ENCODE measurements at regions not wholly inside any gene's neighbourhood (a gene's known extent, or its start where the extent isn't known, plus 50 kb on each side); places are given as distances from the start of the nearest gene placed in this dataset.

GRCh38 chr2:234592541-234592940 is 95.7 kb upstream of the ARL4C start:
- no peak for DNase-seq

- DNase-seq, result no peak
Observed at GRCh38 chr2:234590076-234590475, 93.2 kb upstream of the ARL4C start.

DNA sequence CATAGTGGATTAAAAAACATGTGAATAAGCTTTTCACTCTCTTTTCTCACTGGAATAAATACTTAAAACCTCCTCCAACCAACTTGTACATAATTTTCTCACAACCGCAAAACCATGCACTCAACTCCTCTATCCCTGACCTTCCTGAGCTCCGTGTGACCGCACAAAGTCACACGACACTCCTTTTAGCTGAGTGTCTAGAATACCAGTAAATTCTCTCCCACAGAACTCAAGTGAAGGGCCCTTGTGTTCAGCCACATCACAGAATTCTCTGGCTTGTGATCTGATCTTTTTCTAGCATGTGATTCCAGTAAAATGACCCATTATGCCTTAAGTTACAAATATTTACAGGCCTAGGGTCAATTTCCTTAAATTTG is 91.2 kb upstream of the ARL4C start:
- no peak for DNase-seq

DNA sequence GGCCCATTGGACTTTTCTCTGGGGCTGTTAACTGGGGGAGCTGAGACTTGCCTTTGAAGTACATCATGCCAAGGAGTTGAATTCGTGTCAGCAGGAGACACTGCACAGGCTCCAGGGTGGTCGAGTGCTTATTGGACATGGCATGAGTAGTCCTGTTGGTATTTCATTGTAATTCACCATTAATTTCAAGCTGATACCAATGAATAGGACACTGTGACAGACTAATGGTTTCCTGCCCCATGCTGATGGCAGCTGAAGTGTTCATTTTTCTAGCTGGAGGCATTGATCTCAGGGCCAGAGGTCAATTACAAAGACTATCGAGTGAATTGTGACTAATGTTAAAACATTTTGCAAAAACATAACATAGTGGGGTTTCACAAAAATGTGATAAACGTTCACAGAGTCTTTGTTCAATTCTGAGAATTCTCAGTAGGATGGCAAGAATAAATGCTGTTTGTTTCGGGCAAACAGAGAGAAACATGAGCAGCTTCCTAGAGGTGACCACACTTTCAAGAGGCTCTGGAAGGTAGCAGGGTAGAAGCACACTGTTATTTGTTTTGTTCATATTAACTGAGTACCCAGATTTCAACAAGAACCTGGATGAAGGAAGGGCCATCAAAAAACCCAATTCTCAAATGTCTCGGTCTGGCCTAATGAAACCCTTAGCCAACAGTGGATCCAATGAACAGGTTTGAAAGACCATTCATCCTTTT is 90.6 kb upstream of the ARL4C start:
- DNase-seq, result no peak

GRCh38 chr2:234583331-234583730 is 86.5 kb upstream of the ARL4C start:
- DNase-seq, result no peak

DNA sequence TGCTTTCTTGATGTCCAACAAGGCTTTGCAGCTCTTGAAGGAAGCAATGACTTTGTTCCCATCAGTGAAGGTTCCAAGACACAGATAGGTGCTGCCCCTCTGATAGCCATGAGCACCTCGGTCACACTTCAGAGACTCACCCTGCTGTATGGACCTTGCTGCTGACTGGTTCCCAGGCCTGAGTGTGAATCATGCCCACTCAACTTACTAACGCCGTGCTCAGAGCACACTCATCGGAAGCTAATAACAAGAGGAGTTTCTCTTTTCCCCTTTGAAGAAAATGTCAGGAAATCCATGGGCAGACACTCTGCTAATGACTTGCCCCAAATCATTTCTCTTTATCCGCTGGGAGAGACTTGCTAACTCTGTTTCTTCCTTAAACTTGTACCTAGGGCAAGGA is 83.8 kb upstream of the ARL4C start:
- no peak for DNase-seq

DNA sequence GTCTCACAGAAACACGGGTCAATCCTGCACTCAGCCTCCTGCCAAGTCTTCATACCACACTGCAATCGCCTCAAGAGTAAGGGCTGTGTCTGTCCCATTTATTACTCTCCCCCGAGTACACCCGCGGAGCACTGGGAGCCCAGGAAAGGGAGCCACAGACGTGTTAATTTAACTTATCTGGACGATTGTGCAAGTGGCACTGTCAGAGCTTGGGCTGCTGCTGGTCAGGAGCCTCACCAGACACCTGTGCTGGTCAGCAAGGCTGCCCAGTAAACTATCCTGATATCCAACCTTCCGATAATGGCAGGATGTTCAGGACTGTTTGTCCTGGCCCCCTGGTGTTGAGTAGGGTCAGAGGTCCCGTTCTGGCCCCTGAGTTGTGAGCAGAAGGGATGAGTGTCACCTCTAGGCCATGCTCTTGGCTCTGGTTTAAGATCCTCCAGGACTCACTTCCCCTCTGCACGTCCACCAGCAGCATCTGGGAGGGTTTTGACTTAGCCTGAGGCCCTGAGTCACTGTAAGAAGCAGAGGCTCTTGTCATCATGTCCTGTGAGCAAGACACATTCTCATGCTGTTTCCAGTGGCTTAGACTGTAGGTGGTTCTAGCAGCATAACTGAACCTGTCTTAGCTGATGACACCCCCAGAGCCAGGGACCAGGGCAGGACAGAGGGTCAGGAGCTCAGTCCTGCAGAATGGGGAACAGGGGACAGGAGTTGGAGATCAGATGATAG is 82.5 kb upstream of the ARL4C start:
- no peak for DNase-seq

GRCh38 chr2:234578389-234578788 is 81.5 kb upstream of the ARL4C start:
- DNase-seq, result no peak

DNA sequence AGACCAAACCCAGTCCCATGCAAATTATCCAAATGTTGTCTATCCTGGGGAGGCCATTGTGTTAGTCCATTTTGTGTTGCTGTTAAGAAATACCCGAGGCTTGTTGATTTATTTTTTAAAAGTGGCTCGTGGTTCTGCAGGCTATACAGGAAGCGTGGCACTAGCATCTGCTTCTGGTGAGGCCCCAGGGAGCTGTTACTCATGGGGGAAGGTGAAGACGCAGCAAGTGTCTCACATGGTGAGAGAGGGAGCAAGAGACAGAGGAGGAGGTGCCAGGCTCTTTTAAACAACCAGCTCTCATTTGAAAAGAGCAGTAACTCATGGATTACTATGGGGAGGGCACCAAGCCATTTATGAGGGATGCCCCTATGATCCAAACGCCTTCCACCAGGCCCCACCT is 80.3 kb upstream of the ARL4C start:
- no peak for DNase-seq

- peak; percentile 25 for DNase-seq
Observed at GRCh38 chr2:234571620-234572407, 74.9 kb upstream of the ARL4C start.

GRCh38 chr2:234570476-234570875 is 73.6 kb upstream of the ARL4C start:
- no peak for DNase-seq

- no peak for DNase-seq
Observed at GRCh38 chr2:234569776-234570430, 73.0 kb upstream of the ARL4C start.

DNA sequence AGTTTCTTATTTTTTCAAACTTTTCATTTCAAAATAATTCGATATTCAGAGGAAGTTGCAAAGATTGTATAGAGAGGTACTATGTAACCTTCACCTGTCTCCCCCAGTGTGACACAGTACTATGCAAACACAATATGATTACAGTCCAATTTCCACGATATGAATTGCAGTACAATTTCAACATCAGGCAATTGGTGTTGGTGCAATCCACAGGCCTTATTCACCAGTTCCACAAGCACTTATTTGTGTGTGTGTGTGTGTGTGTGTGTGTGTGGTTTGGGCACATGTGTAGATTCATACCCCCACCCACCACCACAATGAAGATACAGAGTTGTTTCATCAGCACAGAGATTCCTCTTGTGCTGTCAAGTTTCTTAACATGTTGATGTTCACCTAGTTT is 69.7 kb upstream of the ARL4C start:
- no peak for DNase-seq

GRCh38 chr2:234565842-234566619 is 69.2 kb upstream of the ARL4C start:
- DNase-seq, result no peak

DNA sequence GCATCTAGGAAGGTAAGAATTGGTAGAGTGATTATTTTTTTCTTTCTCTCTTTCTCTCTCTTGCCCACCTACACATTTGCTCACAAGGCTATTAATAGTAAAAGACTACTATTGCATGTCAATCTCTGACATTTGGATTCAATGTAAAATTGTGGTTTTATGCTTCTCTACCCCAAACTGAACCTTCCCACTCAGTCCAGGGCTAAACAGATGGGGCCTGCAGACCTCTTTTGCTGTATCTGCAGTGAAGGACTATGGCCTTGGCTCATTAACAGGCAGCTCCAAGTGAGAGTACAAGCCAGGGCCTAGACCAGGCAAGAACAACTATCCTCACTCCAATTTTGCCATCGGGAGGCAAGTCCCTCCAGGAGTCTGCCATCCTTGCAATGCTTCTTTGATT is 68.3 kb upstream of the ARL4C start:
- no peak for DNase-seq

GRCh38 chr2:234564699-234565098 is 67.8 kb upstream of the ARL4C start:
- peak; percentile 49 for DNase-seq

DNA sequence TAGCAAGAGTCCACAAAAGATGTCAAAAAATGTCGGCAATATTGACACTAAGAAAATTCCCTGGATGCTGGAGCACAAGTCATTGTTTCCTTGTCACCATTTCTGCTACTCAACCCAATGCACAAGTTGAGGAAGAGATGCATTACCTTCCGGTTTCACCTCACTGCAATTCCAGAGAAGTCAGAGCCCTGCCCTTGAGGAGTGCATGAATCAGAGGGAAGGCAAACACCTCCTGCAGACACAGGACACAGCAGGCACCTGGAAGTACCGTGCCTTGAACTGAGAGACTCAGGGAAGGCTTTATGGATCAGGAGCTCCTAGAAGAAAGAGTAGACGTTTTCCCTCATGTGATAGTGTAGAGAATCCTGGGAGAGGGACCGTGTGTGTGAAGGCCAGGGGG is 62.7 kb upstream of the ARL4C start:
- no peak for DNase-seq

DNA sequence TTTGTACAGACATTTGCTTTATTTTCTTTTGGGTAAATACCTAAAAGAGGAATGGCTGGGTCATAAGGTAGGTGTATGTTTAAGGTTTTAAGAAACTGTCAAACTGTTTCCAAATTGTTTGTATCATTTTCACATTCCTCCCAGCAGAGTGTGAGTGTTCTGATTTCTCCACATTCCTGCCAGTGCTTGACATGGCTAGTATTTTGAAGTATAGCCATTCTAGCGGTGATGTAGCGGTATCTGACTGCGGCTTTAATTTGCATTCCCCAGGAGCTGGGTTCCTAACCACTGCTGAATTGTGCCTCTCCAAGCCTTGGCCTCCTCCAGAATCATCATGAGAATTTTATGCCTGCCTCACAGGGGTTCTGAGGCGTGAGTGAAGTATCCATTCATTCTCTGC is 61.8 kb upstream of the ARL4C start:
- no peak for DNase-seq

DNA sequence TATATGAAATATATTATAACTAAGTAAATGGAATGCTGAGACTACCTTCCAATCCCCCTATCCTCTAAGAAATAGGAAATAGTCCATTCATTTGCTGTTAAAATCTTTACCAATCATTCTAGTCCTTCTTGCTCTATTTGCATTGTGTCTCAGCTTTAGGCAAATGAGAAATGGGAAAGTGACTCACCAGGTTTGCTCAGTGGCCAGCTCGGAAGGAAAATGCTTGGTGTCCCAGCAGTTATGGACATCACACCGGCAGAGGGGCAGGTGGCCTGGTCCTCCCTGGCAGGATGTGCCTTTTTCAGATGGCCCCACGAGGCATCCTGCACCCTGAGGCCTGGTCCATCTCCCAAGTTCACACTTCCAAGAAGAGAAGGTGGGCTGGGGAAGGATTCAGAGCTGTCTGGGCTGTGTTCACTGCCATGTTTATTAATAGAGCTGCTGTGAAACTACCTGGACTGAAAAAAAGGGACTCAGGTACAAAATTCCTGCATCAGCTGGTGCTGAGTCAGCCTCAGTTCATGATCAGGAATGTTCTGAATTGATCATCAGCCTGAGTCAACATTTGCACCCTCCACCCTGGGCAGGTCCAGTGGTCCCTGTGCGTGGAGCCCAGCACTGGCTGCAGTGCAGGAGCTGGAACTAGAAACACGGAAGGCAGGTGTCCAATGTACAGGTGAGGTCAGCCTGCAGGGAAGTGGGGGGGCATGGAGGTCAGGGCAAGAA is 60.1 kb upstream of the ARL4C start:
- no peak for DNase-seq

GRCh38 chr2:234555616-234556249 is 58.9 kb upstream of the ARL4C start:
- DNase-seq, result no peak

GRCh38 chr2:234555161-234555560 is 58.3 kb upstream of the ARL4C start:
- no peak for DNase-seq
